ENCODE measurements at regions not wholly inside any gene's neighbourhood (a gene's known extent, or its start where the extent isn't known, plus 50 kb on each side); places are given as distances from the start of the nearest gene placed in this dataset.

DNA sequence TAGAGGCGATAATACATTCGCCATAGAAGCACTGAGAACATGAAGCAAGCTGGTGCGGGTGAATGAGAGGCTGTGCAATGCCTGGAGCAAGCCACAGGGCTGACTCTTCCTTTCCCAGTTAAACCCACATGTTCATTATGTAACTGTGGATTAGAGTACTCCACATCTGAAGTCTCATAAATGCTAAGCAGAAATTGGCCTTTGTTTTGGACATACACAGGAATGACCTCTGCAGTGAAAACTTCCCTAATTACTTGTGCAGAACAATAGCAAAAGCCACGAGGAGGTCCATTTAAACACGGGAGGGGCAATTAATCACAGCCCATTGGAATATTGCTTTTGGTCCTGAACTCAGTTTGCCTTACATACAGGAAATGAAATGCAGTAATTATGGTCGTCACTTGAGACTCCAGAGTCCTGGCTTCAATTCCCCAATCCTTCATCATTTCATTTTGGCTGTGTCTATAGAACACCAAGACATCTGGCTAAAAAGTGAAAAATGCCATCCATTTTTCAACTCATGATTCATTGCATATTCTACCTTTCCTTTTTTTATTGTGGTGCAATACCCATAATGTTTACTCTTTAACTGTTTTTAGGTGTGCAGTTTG lies 78.7 kb upstream of the CXCL12 start:
- TF ChIP-seq FOXM1 (IDR thresholded peaks at IDR 0.05; ENCODE audit: borderline replicate concordance, low read depth) = no peak
- no peak for TF ChIP-seq ZBTB7A (IDR thresholded peaks at IDR 0.05; ENCODE audit: low read depth)
- TF ChIP-seq NFIC (IDR thresholded peaks at IDR 0.05) = no peak
- TF ChIP-seq TCF12 (IDR thresholded peaks at IDR 0.05; ENCODE audit: low read depth) = no peak
- TF ChIP-seq, protein P1, sequence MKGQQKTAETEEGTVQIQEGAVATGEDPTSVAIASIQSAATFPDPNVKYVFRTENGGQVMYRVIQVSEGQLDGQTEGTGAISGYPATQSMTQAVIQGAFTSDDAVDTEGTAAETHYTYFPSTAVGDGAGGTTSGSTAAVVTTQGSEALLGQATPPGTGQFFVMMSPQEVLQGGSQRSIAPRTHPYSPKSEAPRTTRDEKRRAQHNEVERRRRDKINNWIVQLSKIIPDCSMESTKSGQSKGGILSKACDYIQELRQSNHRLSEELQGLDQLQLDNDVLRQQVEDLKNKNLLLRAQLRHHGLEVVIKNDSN (IDR thresholded peaks at IDR 0.05) = no peak
- no peak for TF ChIP-seq CREB1 (IDR thresholded peaks at IDR 0.05; ENCODE audit: low read depth)
- TF ChIP-seq EP300 (IDR thresholded peaks at IDR 0.05; ENCODE audit: borderline replicate concordance) = no peak
- TF ChIP-seq YY1 (IDR thresholded peaks at IDR 0.05; ENCODE audit: low read depth) = no peak
- TF ChIP-seq, protein P2, sequence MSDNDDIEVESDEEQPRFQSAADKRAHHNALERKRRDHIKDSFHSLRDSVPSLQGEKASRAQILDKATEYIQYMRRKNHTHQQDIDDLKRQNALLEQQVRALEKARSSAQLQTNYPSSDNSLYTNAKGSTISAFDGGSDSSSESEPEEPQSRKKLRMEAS (IDR thresholded peaks at IDR 0.05) = no peak
- TF ChIP-seq, protein P3, sequence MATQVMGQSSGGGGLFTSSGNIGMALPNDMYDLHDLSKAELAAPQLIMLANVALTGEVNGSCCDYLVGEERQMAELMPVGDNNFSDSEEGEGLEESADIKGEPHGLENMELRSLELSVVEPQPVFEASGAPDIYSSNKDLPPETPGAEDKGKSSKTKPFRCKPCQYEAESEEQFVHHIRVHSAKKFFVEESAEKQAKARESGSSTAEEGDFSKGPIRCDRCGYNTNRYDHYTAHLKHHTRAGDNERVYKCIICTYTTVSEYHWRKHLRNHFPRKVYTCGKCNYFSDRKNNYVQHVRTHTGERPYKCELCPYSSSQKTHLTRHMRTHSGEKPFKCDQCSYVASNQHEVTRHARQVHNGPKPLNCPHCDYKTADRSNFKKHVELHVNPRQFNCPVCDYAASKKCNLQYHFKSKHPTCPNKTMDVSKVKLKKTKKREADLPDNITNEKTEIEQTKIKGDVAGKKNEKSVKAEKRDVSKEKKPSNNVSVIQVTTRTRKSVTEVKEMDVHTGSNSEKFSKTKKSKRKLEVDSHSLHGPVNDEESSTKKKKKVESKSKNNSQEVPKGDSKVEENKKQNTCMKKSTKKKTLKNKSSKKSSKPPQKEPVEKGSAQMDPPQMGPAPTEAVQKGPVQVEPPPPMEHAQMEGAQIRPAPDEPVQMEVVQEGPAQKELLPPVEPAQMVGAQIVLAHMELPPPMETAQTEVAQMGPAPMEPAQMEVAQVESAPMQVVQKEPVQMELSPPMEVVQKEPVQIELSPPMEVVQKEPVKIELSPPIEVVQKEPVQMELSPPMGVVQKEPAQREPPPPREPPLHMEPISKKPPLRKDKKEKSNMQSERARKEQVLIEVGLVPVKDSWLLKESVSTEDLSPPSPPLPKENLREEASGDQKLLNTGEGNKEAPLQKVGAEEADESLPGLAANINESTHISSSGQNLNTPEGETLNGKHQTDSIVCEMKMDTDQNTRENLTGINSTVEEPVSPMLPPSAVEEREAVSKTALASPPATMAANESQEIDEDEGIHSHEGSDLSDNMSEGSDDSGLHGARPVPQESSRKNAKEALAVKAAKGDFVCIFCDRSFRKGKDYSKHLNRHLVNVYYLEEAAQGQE (IDR thresholded peaks at IDR 0.05; ENCODE audit: low read depth) = no peak
- TF ChIP-seq TAF1 (IDR thresholded peaks at IDR 0.05; ENCODE audit: low read depth) = no peak
- TF ChIP-seq EGR1 (IDR thresholded peaks at IDR 0.05) = no peak
- no peak for TF ChIP-seq CEBPB (IDR thresholded peaks at IDR 0.05)
- TF ChIP-seq TEAD4 (IDR thresholded peaks at IDR 0.05) = no peak
- TF ChIP-seq RAD21 (IDR thresholded peaks at IDR 0.05; ENCODE audit: low read depth) = no peak

DNA sequence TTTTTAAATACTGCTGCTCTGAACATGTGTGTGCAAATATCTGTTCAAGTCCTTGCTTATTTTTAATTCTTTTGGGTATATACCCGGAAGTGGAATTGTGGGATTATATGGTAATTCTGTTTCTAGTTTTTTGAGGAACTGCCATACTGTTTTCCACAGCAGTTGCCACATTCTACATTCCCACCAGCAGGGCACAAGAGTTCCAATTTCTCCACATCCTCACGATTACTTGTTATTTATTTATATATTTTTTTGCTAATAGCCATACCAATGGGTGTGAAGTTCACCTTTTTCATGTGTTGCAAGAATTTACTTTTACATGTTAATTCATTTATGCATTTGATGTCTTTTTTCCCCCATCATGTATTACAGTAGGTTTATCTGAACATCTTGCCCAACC lies 79.6 kb upstream of the CXCL12 start:
- TF ChIP-seq CEBPB (IDR thresholded peaks at IDR 0.05) (no peak), YY1 (IDR thresholded peaks at IDR 0.05; ENCODE audit: low read depth) (no peak), TCF12 (IDR thresholded peaks at IDR 0.05; ENCODE audit: low read depth) (no peak), EGR1 (IDR thresholded peaks at IDR 0.05) (no peak), TEAD4 (IDR thresholded peaks at IDR 0.05) (no peak), CREB1 (IDR thresholded peaks at IDR 0.05; ENCODE audit: low read depth) (no peak), NFIC (IDR thresholded peaks at IDR 0.05) (no peak), FOXM1 (IDR thresholded peaks at IDR 0.05; ENCODE audit: borderline replicate concordance, low read depth) (no peak), TAF1 (IDR thresholded peaks at IDR 0.05; ENCODE audit: low read depth) (no peak), EP300 (IDR thresholded peaks at IDR 0.05; ENCODE audit: borderline replicate concordance) (no peak), RAD21 (IDR thresholded peaks at IDR 0.05; ENCODE audit: low read depth) (no peak), ZBTB7A (IDR thresholded peaks at IDR 0.05; ENCODE audit: low read depth) (no peak)
- TF ChIP-seq, protein P1 (IDR thresholded peaks at IDR 0.05) = no peak
- TF ChIP-seq, protein P3 (IDR thresholded peaks at IDR 0.05; ENCODE audit: low read depth) = no peak
- TF ChIP-seq, protein P2 (IDR thresholded peaks at IDR 0.05) = no peak

DNA sequence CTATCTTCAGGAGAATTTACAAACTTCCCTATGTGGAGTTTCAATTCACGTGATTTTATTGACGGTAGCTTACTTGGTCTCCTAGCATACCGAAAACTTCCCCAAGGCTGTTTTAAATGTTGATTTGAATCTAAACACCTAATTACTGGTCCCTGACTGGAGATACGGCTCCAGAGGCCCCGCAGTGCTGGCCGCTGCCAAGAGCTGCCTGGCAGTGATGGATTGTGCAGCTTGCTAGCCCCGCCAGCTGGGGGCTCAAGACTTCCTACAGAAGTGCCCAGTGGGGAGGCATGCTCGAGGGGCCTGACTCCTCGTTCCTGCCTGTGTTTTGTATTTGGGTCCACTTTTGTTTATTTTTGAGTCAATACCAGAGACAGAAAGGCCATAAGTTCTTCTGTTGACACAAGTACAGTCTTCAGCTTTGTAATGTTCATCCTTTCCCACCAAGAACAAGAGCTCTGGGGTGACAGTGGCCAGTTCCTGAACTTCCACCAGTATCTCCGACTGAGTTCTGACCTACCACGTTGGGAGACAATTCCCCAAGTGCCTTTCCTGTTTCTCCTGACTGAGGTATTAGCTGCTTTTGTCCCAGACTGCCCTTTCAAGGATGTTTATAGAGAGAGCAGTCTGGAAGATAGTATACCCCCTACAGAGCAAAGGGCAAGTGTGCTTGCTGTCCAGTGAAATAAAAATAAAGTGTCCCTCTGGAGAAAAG lies 80.7 kb upstream of the CXCL12 start:
- TF ChIP-seq RAD21 (IDR thresholded peaks at IDR 0.05; ENCODE audit: low read depth) (no peak), TEAD4 (IDR thresholded peaks at IDR 0.05) (no peak), NFIC (IDR thresholded peaks at IDR 0.05) (no peak), TAF1 (IDR thresholded peaks at IDR 0.05; ENCODE audit: low read depth) (no peak), YY1 (IDR thresholded peaks at IDR 0.05; ENCODE audit: low read depth) (no peak), EGR1 (IDR thresholded peaks at IDR 0.05) (no peak), TCF12 (IDR thresholded peaks at IDR 0.05; ENCODE audit: low read depth) (no peak), EP300 (IDR thresholded peaks at IDR 0.05; ENCODE audit: borderline replicate concordance) (no peak), FOXM1 (IDR thresholded peaks at IDR 0.05; ENCODE audit: borderline replicate concordance, low read depth) (no peak), CREB1 (IDR thresholded peaks at IDR 0.05; ENCODE audit: low read depth) (no peak), ZBTB7A (IDR thresholded peaks at IDR 0.05; ENCODE audit: low read depth) (no peak), CEBPB (IDR thresholded peaks at IDR 0.05) (no peak)
- TF ChIP-seq, protein P2 (IDR thresholded peaks at IDR 0.05) = no peak
- TF ChIP-seq, protein P1 (IDR thresholded peaks at IDR 0.05) = no peak
- TF ChIP-seq, protein P3 (IDR thresholded peaks at IDR 0.05; ENCODE audit: low read depth) = no peak
